ENCODE measurements at regions not wholly inside any gene's neighbourhood (a gene's known extent, or its start where the extent isn't known, plus 50 kb on each side); places are given as distances from the start of the nearest gene placed in this dataset.

- TF ChIP-seq CTCF (IDR thresholded peaks at IDR 0.05 in 2 of 3, conservative IDR thresholded peaks at IDR 0.05 in 1 of 3; ENCODE audit: borderline replicate concordance in 1 of 3, insufficient read depth in 1 of 3, low read depth in 2 of 3, low read length in 2 of 3) (no peak), EZH2 (IDR thresholded peaks at IDR 0.05) (no peak), POLR2A (IDR thresholded peaks at IDR 0.05; ENCODE audit: borderline replicate concordance, extremely low read depth, insufficient read depth, insufficient read length) (no peak), EZH2phosphoT487 (IDR thresholded peaks at IDR 0.05; ENCODE audit: borderline replicate concordance) (no peak), ZBTB33 (IDR thresholded peaks at IDR 0.05; ENCODE audit: extremely low read depth, insufficient replicate concordance, low read length) (no peak)
These were observed 139.9 kb upstream of the MEX3C start for GRCh38 chr18:51337406-51337805.

Data from HCT116 (cell line).